ENCODE measurements at regions not wholly inside any gene's neighbourhood (a gene's known extent, or its start where the extent isn't known, plus 50 kb on each side); places are given as distances from the start of the nearest gene placed in this dataset.

GRCh38 chr3:160055659-160056058 lies 67.0 kb downstream of the IL12A start:
- no peak for ATAC-seq
- no peak for TF ChIP-seq PPARA (CRISPR knock-in tag; IDR thresholded peaks at IDR 0.05; ENCODE audit: borderline replicate concordance)
- TF ChIP-seq, protein P1, sequence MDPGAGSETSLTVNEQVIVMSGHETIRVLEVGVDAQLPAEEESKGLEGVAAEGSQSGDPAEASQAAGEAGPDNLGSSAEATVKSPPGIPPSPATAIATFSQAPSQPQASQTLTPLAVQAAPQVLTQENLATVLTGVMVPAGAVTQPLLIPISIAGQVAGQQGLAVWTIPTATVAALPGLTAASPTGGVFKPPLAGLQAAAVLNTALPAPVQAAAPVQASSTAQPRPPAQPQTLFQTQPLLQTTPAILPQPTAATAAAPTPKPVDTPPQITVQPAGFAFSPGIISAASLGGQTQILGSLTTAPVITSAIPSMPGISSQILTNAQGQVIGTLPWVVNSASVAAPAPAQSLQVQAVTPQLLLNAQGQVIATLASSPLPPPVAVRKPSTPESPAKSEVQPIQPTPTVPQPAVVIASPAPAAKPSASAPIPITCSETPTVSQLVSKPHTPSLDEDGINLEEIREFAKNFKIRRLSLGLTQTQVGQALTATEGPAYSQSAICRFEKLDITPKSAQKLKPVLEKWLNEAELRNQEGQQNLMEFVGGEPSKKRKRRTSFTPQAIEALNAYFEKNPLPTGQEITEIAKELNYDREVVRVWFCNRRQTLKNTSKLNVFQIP (CRISPR knock-in tag; IDR thresholded peaks at IDR 0.05; ENCODE audit: borderline replicate concordance, low read depth), result no peak
- TF ChIP-seq PATZ1 (CRISPR knock-in tag; IDR thresholded peaks at IDR 0.05; ENCODE audit: borderline replicate concordance), result no peak
- TF ChIP-seq OSR1 (CRISPR knock-in tag; IDR thresholded peaks at IDR 0.05), result no peak
- TF ChIP-seq ESRRG (CRISPR knock-in tag; IDR thresholded peaks at IDR 0.05), result no peak
- TF ChIP-seq, protein P2, sequence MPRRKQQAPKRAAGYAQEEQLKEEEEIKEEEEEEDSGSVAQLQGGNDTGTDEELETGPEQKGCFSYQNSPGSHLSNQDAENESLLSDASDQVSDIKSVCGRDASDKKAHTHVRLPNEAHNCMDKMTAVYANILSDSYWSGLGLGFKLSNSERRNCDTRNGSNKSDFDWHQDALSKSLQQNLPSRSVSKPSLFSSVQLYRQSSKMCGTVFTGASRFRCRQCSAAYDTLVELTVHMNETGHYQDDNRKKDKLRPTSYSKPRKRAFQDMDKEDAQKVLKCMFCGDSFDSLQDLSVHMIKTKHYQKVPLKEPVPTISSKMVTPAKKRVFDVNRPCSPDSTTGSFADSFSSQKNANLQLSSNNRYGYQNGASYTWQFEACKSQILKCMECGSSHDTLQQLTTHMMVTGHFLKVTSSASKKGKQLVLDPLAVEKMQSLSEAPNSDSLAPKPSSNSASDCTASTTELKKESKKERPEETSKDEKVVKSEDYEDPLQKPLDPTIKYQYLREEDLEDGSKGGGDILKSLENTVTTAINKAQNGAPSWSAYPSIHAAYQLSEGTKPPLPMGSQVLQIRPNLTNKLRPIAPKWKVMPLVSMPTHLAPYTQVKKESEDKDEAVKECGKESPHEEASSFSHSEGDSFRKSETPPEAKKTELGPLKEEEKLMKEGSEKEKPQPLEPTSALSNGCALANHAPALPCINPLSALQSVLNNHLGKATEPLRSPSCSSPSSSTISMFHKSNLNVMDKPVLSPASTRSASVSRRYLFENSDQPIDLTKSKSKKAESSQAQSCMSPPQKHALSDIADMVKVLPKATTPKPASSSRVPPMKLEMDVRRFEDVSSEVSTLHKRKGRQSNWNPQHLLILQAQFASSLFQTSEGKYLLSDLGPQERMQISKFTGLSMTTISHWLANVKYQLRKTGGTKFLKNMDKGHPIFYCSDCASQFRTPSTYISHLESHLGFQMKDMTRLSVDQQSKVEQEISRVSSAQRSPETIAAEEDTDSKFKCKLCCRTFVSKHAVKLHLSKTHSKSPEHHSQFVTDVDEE (CRISPR knock-in tag; IDR thresholded peaks at IDR 0.05), result no peak
- no peak for TF ChIP-seq ZC3H10 (CRISPR knock-in tag; IDR thresholded peaks at IDR 0.05)
- TF ChIP-seq GLIS3 (CRISPR knock-in tag; IDR thresholded peaks at IDR 0.05), result no peak
- TF ChIP-seq ZNF70 (CRISPR knock-in tag; IDR thresholded peaks at IDR 0.05), result no peak
- no peak for TF ChIP-seq TOX (CRISPR knock-in tag; IDR thresholded peaks at IDR 0.05; ENCODE audit: borderline replicate concordance)
- TF ChIP-seq SNAI2 (CRISPR knock-in tag; IDR thresholded peaks at IDR 0.05), result no peak
- no peak for TF ChIP-seq CSRNP3 (CRISPR knock-in tag; IDR thresholded peaks at IDR 0.05)

DNA sequence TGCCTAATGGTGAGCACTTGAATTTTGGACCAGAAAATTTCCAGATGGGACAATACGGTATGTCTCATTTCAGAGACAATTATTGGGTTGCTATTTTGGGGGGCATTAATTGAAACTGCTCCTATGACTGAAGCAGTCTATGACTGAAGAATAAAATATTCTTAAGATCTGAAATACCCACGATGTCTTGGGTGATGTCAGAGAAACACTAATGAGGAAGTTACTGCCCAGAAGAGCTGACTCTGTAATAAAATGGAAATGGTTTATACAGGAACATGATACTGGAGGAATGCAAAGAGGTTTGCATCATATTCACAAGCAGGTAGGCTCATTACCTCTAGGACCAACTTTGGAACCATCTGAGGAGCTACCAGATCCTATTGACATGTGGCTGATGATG lies 68.7 kb downstream of the IL12A start:
- no peak for ATAC-seq

More for the DNA sequence above, 68.7 kb downstream of the IL12A start:
- no peak for TF ChIP-seq ZNF70 (CRISPR knock-in tag; IDR thresholded peaks at IDR 0.05)
- no peak for TF ChIP-seq ARNTL (CRISPR knock-in tag; IDR thresholded peaks at IDR 0.05; ENCODE audit: borderline replicate concordance, low read depth)
- no peak for TF ChIP-seq TCF4 (CRISPR knock-in tag; IDR thresholded peaks at IDR 0.05; ENCODE audit: borderline replicate concordance)
- no peak for TF ChIP-seq SNAI2 (CRISPR knock-in tag; IDR thresholded peaks at IDR 0.05)
- TF ChIP-seq PATZ1 (CRISPR knock-in tag; IDR thresholded peaks at IDR 0.05; ENCODE audit: borderline replicate concordance), result no peak
- TF ChIP-seq ZFP30 (CRISPR knock-in tag; IDR thresholded peaks at IDR 0.05), result no peak
- TF ChIP-seq CSRNP3 (CRISPR knock-in tag; IDR thresholded peaks at IDR 0.05), result no peak
- TF ChIP-seq PPARA (CRISPR knock-in tag; IDR thresholded peaks at IDR 0.05; ENCODE audit: borderline replicate concordance), result no peak
- TF ChIP-seq ESRRG (CRISPR knock-in tag; IDR thresholded peaks at IDR 0.05), result no peak
- TF ChIP-seq RARB (CRISPR knock-in tag; IDR thresholded peaks at IDR 0.05), result no peak
- TF ChIP-seq, protein P3, sequence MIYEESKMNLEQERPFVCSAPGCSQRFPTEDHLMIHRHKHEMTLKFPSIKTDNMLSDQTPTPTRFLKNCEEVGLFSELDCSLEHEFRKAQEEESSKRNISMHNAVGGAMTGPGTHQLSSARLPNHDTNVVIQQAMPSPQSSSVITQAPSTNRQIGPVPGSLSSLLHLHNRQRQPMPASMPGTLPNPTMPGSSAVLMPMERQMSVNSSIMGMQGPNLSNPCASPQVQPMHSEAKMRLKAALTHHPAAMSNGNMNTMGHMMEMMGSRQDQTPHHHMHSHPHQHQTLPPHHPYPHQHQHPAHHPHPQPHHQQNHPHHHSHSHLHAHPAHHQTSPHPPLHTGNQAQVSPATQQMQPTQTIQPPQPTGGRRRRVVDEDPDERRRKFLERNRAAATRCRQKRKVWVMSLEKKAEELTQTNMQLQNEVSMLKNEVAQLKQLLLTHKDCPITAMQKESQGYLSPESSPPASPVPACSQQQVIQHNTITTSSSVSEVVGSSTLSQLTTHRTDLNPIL (CRISPR knock-in tag; IDR thresholded peaks at IDR 0.05; ENCODE audit: low read depth), result no peak
- no peak for TF ChIP-seq ISL1 (CRISPR knock-in tag; IDR thresholded peaks at IDR 0.05)
- TF ChIP-seq, protein P2 (CRISPR knock-in tag; IDR thresholded peaks at IDR 0.05), result no peak
- no peak for TF ChIP-seq ZNF8 (CRISPR knock-in tag; IDR thresholded peaks at IDR 0.05)
- no peak for TF ChIP-seq TOX (CRISPR knock-in tag; IDR thresholded peaks at IDR 0.05; ENCODE audit: borderline replicate concordance)
- no peak for TF ChIP-seq BACH2 (CRISPR knock-in tag; IDR thresholded peaks at IDR 0.05; ENCODE audit: borderline replicate concordance)
- TF ChIP-seq ZFP3 (CRISPR knock-in tag; IDR thresholded peaks at IDR 0.05), result no peak
- TF ChIP-seq CSDC2 (CRISPR knock-in tag; IDR thresholded peaks at IDR 0.05), result no peak
- TF ChIP-seq, protein P1 (CRISPR knock-in tag; IDR thresholded peaks at IDR 0.05; ENCODE audit: borderline replicate concordance, low read depth), result no peak

Data from SK-N-SH treated with all-trans-retinoic acid at 6 μM for 48 hours (cell line).